CD14-positive monocyte (primary cell): ENCODE measurements at regions not wholly inside any gene's neighbourhood (a gene's known extent, or its start where the extent isn't known, plus 50 kb on each side); places are given as distances from the start of the nearest gene placed in this dataset.

Experiments used
- DNase-seq, 3 donors: peaks; one replicate each; pipeline ENCODE4 v3.0.0-alpha.2; 2011 to 2022
- H2AFZ ChIP-seq: 2 replicates; pipeline ENCODE4 v1.6.0; 2012; ENCODE audit warnings: mild to moderate bottlenecking, low read depth, low read length, inconsistent platforms; ENCODE audit not compliant: insufficient read depth, poor library complexity, severe bottlenecking
- H3K27ac ChIP-seq, 2 donors: 1 replicate in 1 of 2; 2 replicates in 1 of 2; pipeline ENCODE4 v1.5.1; 2012 to 2013; ENCODE audit warnings: low read length in 2 of 2, control low read depth in 1 of 2, inconsistent platforms in 1 of 2, low read depth in 1 of 2, mild to moderate bottlenecking in 1 of 2
- H3K27me3 ChIP-seq, 2 donors: one replicate each; pipeline versions ENCODE4 v1.6.0 to v1.6.1; 2011 to 2013; ENCODE audit warnings: low read length in 2 of 2; ENCODE audit not compliant: control insufficient read depth in 2 of 2, insufficient read depth in 2 of 2
- H3K36me3 ChIP-seq, 2 donors: replicated peaks in 1 of 2; 1 replicate in 1 of 2; 2 replicates in 1 of 2; pipeline versions ENCODE4 v1.5.1 to v1.6.1; 2012 to 2013; ENCODE audit warnings: low read length in 2 of 2, control low read depth in 1 of 2, inconsistent platforms in 1 of 2, mild to moderate bottlenecking in 1 of 2; ENCODE audit not compliant: insufficient read depth in 2 of 2, control insufficient read depth in 1 of 2
- H3K4me1 ChIP-seq, 2 donors: 1 replicate in 1 of 2; 2 replicates in 1 of 2; pipeline versions ENCODE4 v1.5.1 to v1.6.1; 2012 to 2013; ENCODE audit warnings: low read length in 2 of 2, control low read depth in 1 of 2, inconsistent platforms in 1 of 2, mild to moderate bottlenecking in 1 of 2, moderate library complexity in 1 of 2; ENCODE audit not compliant: insufficient read depth in 2 of 2, control insufficient read depth in 1 of 2
- H3K4me2 ChIP-seq: replicated peaks from 2 replicates; pipeline ENCODE3; 2012; ENCODE audit warnings: low read length, moderate library complexity, mild to moderate bottlenecking; ENCODE audit not compliant: poor library complexity, severe bottlenecking; ENCODE audit errors: extremely low read depth
- H3K4me3 ChIP-seq, 3 experiments: fragments of 200-600 bp in 1 of 3; sonication (generic) in 1 of 3; replicated peaks in 1 of 3; 1 replicate in 2 of 3; 2 replicates in 1 of 3; pipeline ENCODE4 v1.5.1; 2011 to 2013; ENCODE audit warnings: low read length in 3 of 3, mild to moderate bottlenecking in 3 of 3, control low read depth in 2 of 3, low read depth in 2 of 3, inconsistent platforms in 1 of 3, moderate library complexity in 1 of 3
- H3K79me2 ChIP-seq: 2 replicates; pipeline ENCODE4 v1.6.0; 2012; ENCODE audit warnings: mild to moderate bottlenecking, control low read depth, inconsistent platforms, low read length, moderate library complexity; ENCODE audit not compliant: insufficient read depth
- H3K9ac ChIP-seq: 2 replicates; pipeline ENCODE4 v1.6.0; 2017; ENCODE audit warnings: low read length, mild to moderate bottlenecking; ENCODE audit not compliant: insufficient read depth, poor library complexity, severe bottlenecking
- H3K9me3 ChIP-seq, 2 donors: replicated peaks in 1 of 2; 1 replicate in 1 of 2; 2 replicates in 1 of 2; pipeline versions ENCODE4 v1.5.1 to v1.6.1; 2012 to 2013; ENCODE audit warnings: low read length in 2 of 2, control low read depth in 1 of 2; ENCODE audit not compliant: control insufficient read depth in 1 of 2, insufficient read depth in 1 of 2
- H4K20me1 ChIP-seq: 2 replicates; pipeline ENCODE4 v1.6.0; 2012; ENCODE audit warnings: mild to moderate bottlenecking, low read length, control low read depth, moderate library complexity; ENCODE audit not compliant: insufficient read depth
- H3K27ac Mint-ChIP-seq, 7 donors: one replicate each; pipeline ENCODE4 v1.8.0; 2020; ENCODE audit warnings: mild to moderate bottlenecking in 7 of 7, mixed read lengths in 7 of 7, moderate library complexity in 6 of 7, inconsistent platforms in 2 of 7
- H3K27me3 Mint-ChIP-seq, 3 donors: one replicate each; pipeline ENCODE4 v1.8.0; 2021 to 2022; ENCODE audit warnings: low read depth in 3 of 3, mild to moderate bottlenecking in 3 of 3, mixed read lengths in 3 of 3, moderate library complexity in 3 of 3, inconsistent platforms in 1 of 3
- H3K36me3 Mint-ChIP-seq, 2 donors: one replicate each; pipeline ENCODE4 v1.8.0; 2020; ENCODE audit warnings: mixed read lengths in 2 of 2, inconsistent platforms in 1 of 2, mild to moderate bottlenecking in 1 of 2
- H3K4me1 Mint-ChIP-seq: one replicate; pipeline ENCODE4 v1.8.0; 2020; ENCODE audit warnings: mild to moderate bottlenecking, mixed read lengths
- H3K4me3 Mint-ChIP-seq, 2 donors: one replicate each; pipeline ENCODE4 v1.8.0; 2020; ENCODE audit warnings: mild to moderate bottlenecking in 2 of 2, mixed read lengths in 2 of 2, moderate library complexity in 1 of 2
- H3K9me3 Mint-ChIP-seq, 7 donors: one replicate each; pipeline ENCODE4 v1.8.0; 2020 to 2022; ENCODE audit warnings: mixed read lengths in 7 of 7, mild to moderate bottlenecking in 6 of 7, moderate library complexity in 6 of 7, inconsistent platforms in 2 of 7
- WGBS: methylation state at CpG from one replicate; pipeline ENCODE4 v1.1.5; 2013; ENCODE audit warnings: missing lambda C conversion rate; ENCODE audit not compliant: insufficient coverage; 5-methylcytosine and 5-hydroxymethylcytosine counted together
- intact Hi-C, 2 donors: fragments of 100-400 bp; cut with micrococcal nuclease; formaldehyde crosslinking; loops; one replicate each; pipeline versions ENCODE4 v1.15.0 to v1.15.1; 2023
- TF ChIP-seq, protein P1 (sequence below): fragments of 200-600 bp; IDR thresholded peaks from one replicate; pipeline ENCODE4 v1.8.0; 2022; ENCODE audit warnings: antibody characterized with exemption, mild to moderate bottlenecking

DNA sequence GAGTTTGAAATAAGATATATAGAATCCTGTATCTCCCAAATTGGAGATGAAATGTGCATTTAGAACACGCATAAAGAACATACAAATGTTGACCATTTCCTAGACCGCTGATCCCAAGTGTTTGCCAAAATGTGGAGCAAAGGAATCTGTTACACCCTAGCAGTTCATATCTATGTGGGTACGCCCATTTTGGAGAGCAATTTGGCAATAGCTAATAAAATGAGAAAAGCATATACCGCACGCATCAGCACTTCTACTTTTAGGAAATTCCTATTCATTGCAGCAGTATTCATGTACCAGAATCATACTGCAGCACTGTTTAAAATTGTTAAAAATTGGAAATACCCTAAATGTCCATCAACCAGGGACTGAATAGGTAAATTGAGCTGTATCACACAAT, 937.8 kb downstream of the BCL11B start:
- no peak overlapping the region for H2AFZ ChIP-seq
- WGBS: 89% methylated on average over 1 of the region's 5 CpGs
- Mint-ChIP-seq H3K27ac (no peak overlapping the region), H3K9me3 (peaks cover 0 to 6% (median 4%) of the 10 kb centered on the region in 7 donors), H3K4me1 (no peaks in the 10 kb centered on the region), H3K4me3 (no peak overlapping the region), H3K36me3 (no peaks in the 10 kb centered on the region), H3K27me3 (no peaks in the 10 kb centered on the region)
- no peak overlapping the region for H3K4me3 ChIP-seq
- H3K9me3 ChIP-seq: peaks cover 0 to 4% of the 10 kb centered on the region in 2 donors
- no peaks in the 10 kb centered on the region for H3K79me2 ChIP-seq
- intact Hi-C loops: no loop called here
- TF ChIP-seq, protein P1, sequence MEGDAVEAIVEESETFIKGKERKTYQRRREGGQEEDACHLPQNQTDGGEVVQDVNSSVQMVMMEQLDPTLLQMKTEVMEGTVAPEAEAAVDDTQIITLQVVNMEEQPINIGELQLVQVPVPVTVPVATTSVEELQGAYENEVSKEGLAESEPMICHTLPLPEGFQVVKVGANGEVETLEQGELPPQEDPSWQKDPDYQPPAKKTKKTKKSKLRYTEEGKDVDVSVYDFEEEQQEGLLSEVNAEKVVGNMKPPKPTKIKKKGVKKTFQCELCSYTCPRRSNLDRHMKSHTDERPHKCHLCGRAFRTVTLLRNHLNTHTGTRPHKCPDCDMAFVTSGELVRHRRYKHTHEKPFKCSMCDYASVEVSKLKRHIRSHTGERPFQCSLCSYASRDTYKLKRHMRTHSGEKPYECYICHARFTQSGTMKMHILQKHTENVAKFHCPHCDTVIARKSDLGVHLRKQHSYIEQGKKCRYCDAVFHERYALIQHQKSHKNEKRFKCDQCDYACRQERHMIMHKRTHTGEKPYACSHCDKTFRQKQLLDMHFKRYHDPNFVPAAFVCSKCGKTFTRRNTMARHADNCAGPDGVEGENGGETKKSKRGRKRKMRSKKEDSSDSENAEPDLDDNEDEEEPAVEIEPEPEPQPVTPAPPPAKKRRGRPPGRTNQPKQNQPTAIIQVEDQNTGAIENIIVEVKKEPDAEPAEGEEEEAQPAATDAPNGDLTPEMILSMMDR: no peak
- H3K27me3 ChIP-seq: no peaks in the 10 kb centered on the region
- H3K36me3 ChIP-seq: no peaks in the 10 kb centered on the region
- no peak overlapping the region for H3K9ac ChIP-seq
- no peak overlapping the region for H3K4me2 ChIP-seq
- H4K20me1 ChIP-seq: no peaks in the 10 kb centered on the region
- no peaks in the 10 kb centered on the region for H3K4me1 ChIP-seq
- DNase-seq: no peak
- no peak overlapping the region for H3K27ac ChIP-seq

DNA sequence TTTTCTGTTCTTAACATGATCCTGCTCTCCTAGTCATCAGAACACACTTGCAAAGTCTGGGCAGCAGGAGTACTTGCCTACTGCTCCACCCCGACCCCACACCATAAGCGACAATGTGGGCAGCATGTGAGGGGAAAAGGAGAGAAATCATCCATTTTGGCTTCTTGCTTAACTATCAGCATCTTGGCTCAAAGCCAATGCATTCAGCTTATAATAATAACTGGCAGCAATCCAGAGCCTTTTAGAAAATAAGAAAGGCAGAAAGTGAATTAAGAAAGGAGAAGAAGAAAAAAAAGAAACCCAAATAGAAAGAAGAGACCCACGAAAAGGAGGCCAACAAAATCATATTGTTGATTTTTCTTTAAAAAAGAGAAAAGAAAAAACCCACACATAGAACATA, 930.8 kb downstream of the BCL11B start:
- H3K4me3 Mint-ChIP-seq: no peak overlapping the region

More for the DNA sequence above, 930.8 kb downstream of the BCL11B start:
- H3K36me3 ChIP-seq: no peaks in the 10 kb centered on the region
- H3K4me1 ChIP-seq: no peaks in the 10 kb centered on the region
- H4K20me1 ChIP-seq: no peaks in the 10 kb centered on the region
- H3K27ac ChIP-seq: no peak overlapping the region
- no peaks in the 10 kb centered on the region for H3K27me3 Mint-ChIP-seq
- H3K9ac ChIP-seq: no peak overlapping the region
- no peak overlapping the region for H2AFZ ChIP-seq
- no CpG with 5 or more reads among the region's 3 CpGs for WGBS
- intact Hi-C loops: no loop called here
- H3K9me3 Mint-ChIP-seq: peaks cover 2 to 18% (median 6%) of the 10 kb centered on the region in 7 donors
- TF ChIP-seq, protein P1: no peak
- no peaks in the 10 kb centered on the region for H3K79me2 ChIP-seq
- H3K4me2 ChIP-seq: no peak overlapping the region
- no peaks in the 10 kb centered on the region for H3K36me3 Mint-ChIP-seq
- peaks cover 0 to 4% of the 10 kb centered on the region in 2 donors for H3K9me3 ChIP-seq
- no peaks in the 10 kb centered on the region for H3K27me3 ChIP-seq
- H3K4me3 ChIP-seq: no peak overlapping the region
- no peaks in the 10 kb centered on the region for H3K4me1 Mint-ChIP-seq
- DNase-seq: no peak
- no peak overlapping the region for H3K27ac Mint-ChIP-seq
